IPS-15b (cell line): ENCODE measurements at regions not wholly inside any gene's neighbourhood (a gene's known extent, or its start where the extent isn't known, plus 50 kb on each side); places are given as distances from the start of the nearest gene placed in this dataset.

Source experiments
- H3K27me3 ChIP-seq: one replicate; pipeline ENCODE4 v1.6.1; 2013; ENCODE audit warnings: low read length; ENCODE audit not compliant: control insufficient read depth, insufficient read depth
- H3K36me3 ChIP-seq: one replicate; pipeline ENCODE4 v1.6.1; 2013; ENCODE audit warnings: low read length; ENCODE audit not compliant: control insufficient read depth, insufficient read depth
- H3K4me1 ChIP-seq: one replicate; pipeline ENCODE4 v1.6.1; 2013; ENCODE audit warnings: mild to moderate bottlenecking, low read length; ENCODE audit not compliant: control insufficient read depth, insufficient read depth
- H3K4me3 ChIP-seq: one replicate; pipeline ENCODE4 v1.5.1; 2013; ENCODE audit warnings: low read depth, low read length
- H3K9ac ChIP-seq: one replicate; pipeline ENCODE4 v1.6.1; 2013; ENCODE audit warnings: low read depth, mild to moderate bottlenecking, low read length
- H3K9me3 ChIP-seq: one replicate; pipeline ENCODE4 v1.6.1; 2013; ENCODE audit warnings: mild to moderate bottlenecking, low read length; ENCODE audit not compliant: control insufficient read depth, insufficient read depth

- Histone ChIP-seq H3K27me3 (no peaks in the 10 kb centered on the region), H3K9ac (no peak overlapping the region), H3K36me3 (no peaks in the 10 kb centered on the region), H3K4me1 (no peaks in the 10 kb centered on the region), H3K4me3 (no peak overlapping the region), H3K9me3 (no peaks in the 10 kb centered on the region)
Measured at GRCh38 chr13:76481738-76482137, 404.5 kb downstream of the KCTD12 start.

GRCh38 chr13:76474966-76475365 lies 411.2 kb downstream of the KCTD12 start:
- no peaks in the 10 kb centered on the region for H3K27me3 ChIP-seq
- no peaks in the 10 kb centered on the region for H3K9me3 ChIP-seq
- H3K4me3 ChIP-seq = no peak overlapping the region
- no peaks in the 10 kb centered on the region for H3K36me3 ChIP-seq
- no peaks in the 10 kb centered on the region for H3K4me1 ChIP-seq
- H3K9ac ChIP-seq = no peak overlapping the region

GRCh38 chr13:76474356-76474755 lies 411.8 kb downstream of the KCTD12 start:
- no peaks in the 10 kb centered on the region for H3K4me1 ChIP-seq
- no peaks in the 10 kb centered on the region for H3K9me3 ChIP-seq
- H3K27me3 ChIP-seq = no peaks in the 10 kb centered on the region
- H3K9ac ChIP-seq = no peak overlapping the region
- no peaks in the 10 kb centered on the region for H3K36me3 ChIP-seq
- no peak overlapping the region for H3K4me3 ChIP-seq

GRCh38 chr13:76473552-76474134 lies 412.6 kb downstream of the KCTD12 start:
- H3K9ac ChIP-seq = no peak overlapping the region
- no peaks in the 10 kb centered on the region for H3K9me3 ChIP-seq
- no peaks in the 10 kb centered on the region for H3K27me3 ChIP-seq
- H3K36me3 ChIP-seq = no peaks in the 10 kb centered on the region
- no peak overlapping the region for H3K4me3 ChIP-seq
- H3K4me1 ChIP-seq = no peaks in the 10 kb centered on the region

GRCh38 chr13:76472916-76473315 lies 413.3 kb downstream of the KCTD12 start:
- no peaks in the 10 kb centered on the region for H3K36me3 ChIP-seq
- H3K4me3 ChIP-seq = no peak overlapping the region
- no peaks in the 10 kb centered on the region for H3K27me3 ChIP-seq
- no peaks in the 10 kb centered on the region for H3K4me1 ChIP-seq
- no peaks in the 10 kb centered on the region for H3K9me3 ChIP-seq
- no peak overlapping the region for H3K9ac ChIP-seq

GRCh38 chr13:76471486-76471885 lies 414.7 kb downstream of the KCTD12 start:
- H3K4me1 ChIP-seq = no peaks in the 10 kb centered on the region

GRCh38 chr13:76470991-76471390 lies 415.2 kb downstream of the KCTD12 start:
- Histone ChIP-seq H3K27me3 (no peaks in the 10 kb centered on the region), H3K4me3 (no peak overlapping the region), H3K9ac (no peak overlapping the region), H3K36me3 (no peaks in the 10 kb centered on the region), H3K4me1 (no peaks in the 10 kb centered on the region), H3K9me3 (no peaks in the 10 kb centered on the region)

More at GRCh38 chr13:76471486-76471885, 414.7 kb downstream of the KCTD12 start:
- no peaks in the 10 kb centered on the region for H3K27me3 ChIP-seq
- no peak overlapping the region for H3K9ac ChIP-seq
- no peaks in the 10 kb centered on the region for H3K9me3 ChIP-seq
- no peaks in the 10 kb centered on the region for H3K36me3 ChIP-seq
- no peak overlapping the region for H3K4me3 ChIP-seq

GRCh38 chr13:76466043-76466442 lies 420.2 kb downstream of the KCTD12 start:
- Histone ChIP-seq H3K9me3 (no peaks in the 10 kb centered on the region), H3K4me1 (no peaks in the 10 kb centered on the region), H3K36me3 (no peaks in the 10 kb centered on the region), H3K9ac (no peak overlapping the region), H3K27me3 (no peaks in the 10 kb centered on the region), H3K4me3 (no peak overlapping the region)

- H3K9me3 ChIP-seq = no peaks in the 10 kb centered on the region
- H3K4me3 ChIP-seq = no peak overlapping the region
- no peaks in the 10 kb centered on the region for H3K27me3 ChIP-seq
Measured at GRCh38 chr13:76463314-76463713, 422.9 kb downstream of the KCTD12 start.

GRCh38 chr13:76461999-76462398 lies 424.2 kb downstream of the KCTD12 start:
- Histone ChIP-seq H3K36me3 (no peaks in the 10 kb centered on the region), H3K9me3 (no peaks in the 10 kb centered on the region), H3K9ac (no peak overlapping the region), H3K27me3 (no peaks in the 10 kb centered on the region), H3K4me3 (no peak overlapping the region), H3K4me1 (no peaks in the 10 kb centered on the region)

More at GRCh38 chr13:76463314-76463713, 422.9 kb downstream of the KCTD12 start:
- H3K4me1 ChIP-seq = no peaks in the 10 kb centered on the region
- no peaks in the 10 kb centered on the region for H3K36me3 ChIP-seq
- H3K9ac ChIP-seq = no peak overlapping the region

GRCh38 chr13:76461484-76461883 lies 424.7 kb downstream of the KCTD12 start:
- H3K36me3 ChIP-seq = no peaks in the 10 kb centered on the region
- no peaks in the 10 kb centered on the region for H3K9me3 ChIP-seq
- no peak overlapping the region for H3K4me3 ChIP-seq
- no peaks in the 10 kb centered on the region for H3K4me1 ChIP-seq
- H3K27me3 ChIP-seq = no peaks in the 10 kb centered on the region
- no peak overlapping the region for H3K9ac ChIP-seq

- Histone ChIP-seq H3K36me3 (no peaks in the 10 kb centered on the region), H3K4me1 (no peaks in the 10 kb centered on the region), H3K4me3 (no peak overlapping the region), H3K9me3 (no peaks in the 10 kb centered on the region), H3K27me3 (no peaks in the 10 kb centered on the region), H3K9ac (no peak overlapping the region)
Measured at GRCh38 chr13:76459863-76460262, 426.3 kb downstream of the KCTD12 start.
